ENCODE measurements at regions not wholly inside any gene's neighbourhood (a gene's known extent, or its start where the extent isn't known, plus 50 kb on each side); places are given as distances from the start of the nearest gene placed in this dataset.

- TF ChIP-seq JUN (IDR thresholded peaks at IDR 0.05) (no peak), CTCF (IDR thresholded peaks at IDR 0.05) (no peak), CEBPB (IDR thresholded peaks at IDR 0.05) (no peak), ZNF302 (CRISPR knock-in tag; IDR thresholded peaks at IDR 0.05) (no peak), POLR2A (IDR thresholded peaks at IDR 0.05; ENCODE audit: low read length) (no peak), EP300 (IDR thresholded peaks at IDR 0.05) (no peak), ESRRA (IDR thresholded peaks at IDR 0.05; ENCODE audit: borderline replicate concordance, low read length) (no peak), PHF8 (IDR thresholded peaks at IDR 0.05; ENCODE audit: borderline replicate concordance, low read depth) (no peak)
- TF ChIP-seq, protein P1, sequence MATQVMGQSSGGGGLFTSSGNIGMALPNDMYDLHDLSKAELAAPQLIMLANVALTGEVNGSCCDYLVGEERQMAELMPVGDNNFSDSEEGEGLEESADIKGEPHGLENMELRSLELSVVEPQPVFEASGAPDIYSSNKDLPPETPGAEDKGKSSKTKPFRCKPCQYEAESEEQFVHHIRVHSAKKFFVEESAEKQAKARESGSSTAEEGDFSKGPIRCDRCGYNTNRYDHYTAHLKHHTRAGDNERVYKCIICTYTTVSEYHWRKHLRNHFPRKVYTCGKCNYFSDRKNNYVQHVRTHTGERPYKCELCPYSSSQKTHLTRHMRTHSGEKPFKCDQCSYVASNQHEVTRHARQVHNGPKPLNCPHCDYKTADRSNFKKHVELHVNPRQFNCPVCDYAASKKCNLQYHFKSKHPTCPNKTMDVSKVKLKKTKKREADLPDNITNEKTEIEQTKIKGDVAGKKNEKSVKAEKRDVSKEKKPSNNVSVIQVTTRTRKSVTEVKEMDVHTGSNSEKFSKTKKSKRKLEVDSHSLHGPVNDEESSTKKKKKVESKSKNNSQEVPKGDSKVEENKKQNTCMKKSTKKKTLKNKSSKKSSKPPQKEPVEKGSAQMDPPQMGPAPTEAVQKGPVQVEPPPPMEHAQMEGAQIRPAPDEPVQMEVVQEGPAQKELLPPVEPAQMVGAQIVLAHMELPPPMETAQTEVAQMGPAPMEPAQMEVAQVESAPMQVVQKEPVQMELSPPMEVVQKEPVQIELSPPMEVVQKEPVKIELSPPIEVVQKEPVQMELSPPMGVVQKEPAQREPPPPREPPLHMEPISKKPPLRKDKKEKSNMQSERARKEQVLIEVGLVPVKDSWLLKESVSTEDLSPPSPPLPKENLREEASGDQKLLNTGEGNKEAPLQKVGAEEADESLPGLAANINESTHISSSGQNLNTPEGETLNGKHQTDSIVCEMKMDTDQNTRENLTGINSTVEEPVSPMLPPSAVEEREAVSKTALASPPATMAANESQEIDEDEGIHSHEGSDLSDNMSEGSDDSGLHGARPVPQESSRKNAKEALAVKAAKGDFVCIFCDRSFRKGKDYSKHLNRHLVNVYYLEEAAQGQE (IDR thresholded peaks at IDR 0.05) = no peak
- TF ChIP-seq, protein P2, sequence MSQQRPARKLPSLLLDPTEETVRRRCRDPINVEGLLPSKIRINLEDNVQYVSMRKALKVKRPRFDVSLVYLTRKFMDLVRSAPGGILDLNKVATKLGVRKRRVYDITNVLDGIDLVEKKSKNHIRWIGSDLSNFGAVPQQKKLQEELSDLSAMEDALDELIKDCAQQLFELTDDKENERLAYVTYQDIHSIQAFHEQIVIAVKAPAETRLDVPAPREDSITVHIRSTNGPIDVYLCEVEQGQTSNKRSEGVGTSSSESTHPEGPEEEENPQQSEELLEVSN (IDR thresholded peaks at IDR 0.05; ENCODE audit: borderline replicate concordance, low read depth) = no peak
Measured at GRCh38 chr12:92338671-92339070, 193.0 kb upstream of the BTG1 start.

Measured in A549 (cell line).